CD14-positive monocyte (primary cell): ENCODE measurements at regions not wholly inside any gene's neighbourhood (a gene's known extent, or its start where the extent isn't known, plus 50 kb on each side); places are given as distances from the start of the nearest gene placed in this dataset.

Experiments
- DNase-seq, 3 donors: peaks; one replicate each; pipeline ENCODE4 v3.0.0-alpha.2; 2011 to 2022
- H2AFZ ChIP-seq: 2 replicates; pipeline ENCODE4 v1.6.0; 2012; ENCODE audit warnings: mild to moderate bottlenecking, low read depth, low read length, inconsistent platforms; ENCODE audit not compliant: insufficient read depth, poor library complexity, severe bottlenecking
- H3K27ac ChIP-seq, 2 donors: 1 replicate in 1 of 2; 2 replicates in 1 of 2; pipeline ENCODE4 v1.5.1; 2012 to 2013; ENCODE audit warnings: low read length in 2 of 2, control low read depth in 1 of 2, inconsistent platforms in 1 of 2, low read depth in 1 of 2, mild to moderate bottlenecking in 1 of 2
- H3K27me3 ChIP-seq, 2 donors: one replicate each; pipeline versions ENCODE4 v1.6.0 to v1.6.1; 2011 to 2013; ENCODE audit warnings: low read length in 2 of 2; ENCODE audit not compliant: control insufficient read depth in 2 of 2, insufficient read depth in 2 of 2
- H3K36me3 ChIP-seq, 2 donors: replicated peaks in 1 of 2; 1 replicate in 1 of 2; 2 replicates in 1 of 2; pipeline versions ENCODE4 v1.5.1 to v1.6.1; 2012 to 2013; ENCODE audit warnings: low read length in 2 of 2, control low read depth in 1 of 2, inconsistent platforms in 1 of 2, mild to moderate bottlenecking in 1 of 2; ENCODE audit not compliant: insufficient read depth in 2 of 2, control insufficient read depth in 1 of 2
- H3K4me1 ChIP-seq, 2 donors: 1 replicate in 1 of 2; 2 replicates in 1 of 2; pipeline versions ENCODE4 v1.5.1 to v1.6.1; 2012 to 2013; ENCODE audit warnings: low read length in 2 of 2, control low read depth in 1 of 2, inconsistent platforms in 1 of 2, mild to moderate bottlenecking in 1 of 2, moderate library complexity in 1 of 2; ENCODE audit not compliant: insufficient read depth in 2 of 2, control insufficient read depth in 1 of 2
- H3K4me2 ChIP-seq: replicated peaks from 2 replicates; pipeline ENCODE3; 2012; ENCODE audit warnings: low read length, moderate library complexity, mild to moderate bottlenecking; ENCODE audit not compliant: poor library complexity, severe bottlenecking; ENCODE audit errors: extremely low read depth
- H3K4me3 ChIP-seq, 3 experiments: fragments of 200-600 bp in 1 of 3; sonication (generic) in 1 of 3; replicated peaks in 1 of 3; 1 replicate in 2 of 3; 2 replicates in 1 of 3; pipeline ENCODE4 v1.5.1; 2011 to 2013; ENCODE audit warnings: low read length in 3 of 3, mild to moderate bottlenecking in 3 of 3, control low read depth in 2 of 3, low read depth in 2 of 3, inconsistent platforms in 1 of 3, moderate library complexity in 1 of 3
- H3K79me2 ChIP-seq: 2 replicates; pipeline ENCODE4 v1.6.0; 2012; ENCODE audit warnings: mild to moderate bottlenecking, control low read depth, inconsistent platforms, low read length, moderate library complexity; ENCODE audit not compliant: insufficient read depth
- H3K9ac ChIP-seq: 2 replicates; pipeline ENCODE4 v1.6.0; 2017; ENCODE audit warnings: low read length, mild to moderate bottlenecking; ENCODE audit not compliant: insufficient read depth, poor library complexity, severe bottlenecking
- H3K9me3 ChIP-seq, 2 donors: replicated peaks in 1 of 2; 1 replicate in 1 of 2; 2 replicates in 1 of 2; pipeline versions ENCODE4 v1.5.1 to v1.6.1; 2012 to 2013; ENCODE audit warnings: low read length in 2 of 2, control low read depth in 1 of 2; ENCODE audit not compliant: control insufficient read depth in 1 of 2, insufficient read depth in 1 of 2
- H4K20me1 ChIP-seq: 2 replicates; pipeline ENCODE4 v1.6.0; 2012; ENCODE audit warnings: mild to moderate bottlenecking, low read length, control low read depth, moderate library complexity; ENCODE audit not compliant: insufficient read depth
- H3K27ac Mint-ChIP-seq, 7 donors: one replicate each; pipeline ENCODE4 v1.8.0; 2020; ENCODE audit warnings: mild to moderate bottlenecking in 7 of 7, mixed read lengths in 7 of 7, moderate library complexity in 6 of 7, inconsistent platforms in 2 of 7
- H3K27me3 Mint-ChIP-seq, 3 donors: one replicate each; pipeline ENCODE4 v1.8.0; 2021 to 2022; ENCODE audit warnings: low read depth in 3 of 3, mild to moderate bottlenecking in 3 of 3, mixed read lengths in 3 of 3, moderate library complexity in 3 of 3, inconsistent platforms in 1 of 3
- H3K36me3 Mint-ChIP-seq, 2 donors: one replicate each; pipeline ENCODE4 v1.8.0; 2020; ENCODE audit warnings: mixed read lengths in 2 of 2, inconsistent platforms in 1 of 2, mild to moderate bottlenecking in 1 of 2
- H3K4me1 Mint-ChIP-seq: one replicate; pipeline ENCODE4 v1.8.0; 2020; ENCODE audit warnings: mild to moderate bottlenecking, mixed read lengths
- H3K4me3 Mint-ChIP-seq, 2 donors: one replicate each; pipeline ENCODE4 v1.8.0; 2020; ENCODE audit warnings: mild to moderate bottlenecking in 2 of 2, mixed read lengths in 2 of 2, moderate library complexity in 1 of 2
- H3K9me3 Mint-ChIP-seq, 7 donors: one replicate each; pipeline ENCODE4 v1.8.0; 2020 to 2022; ENCODE audit warnings: mixed read lengths in 7 of 7, mild to moderate bottlenecking in 6 of 7, moderate library complexity in 6 of 7, inconsistent platforms in 2 of 7
- CTCF ChIP-seq: fragments of 200-600 bp; IDR thresholded peaks from one replicate; pipeline ENCODE4 v1.8.0; 2022; ENCODE audit warnings: antibody characterized with exemption, mild to moderate bottlenecking
- WGBS: methylation state at CpG from one replicate; pipeline ENCODE4 v1.1.5; 2013; ENCODE audit warnings: missing lambda C conversion rate; ENCODE audit not compliant: insufficient coverage; 5-methylcytosine and 5-hydroxymethylcytosine counted together
- intact Hi-C, 2 donors: fragments of 100-400 bp; cut with micrococcal nuclease; formaldehyde crosslinking; loops; one replicate each; pipeline versions ENCODE4 v1.15.0 to v1.15.1; 2023

- H3K9ac ChIP-seq: no peak overlapping the region
- no peaks in the 10 kb centered on the region for H3K4me1 Mint-ChIP-seq
- peaks cover 4 to 11% (median 6%) of the 10 kb centered on the region in 7 donors for H3K9me3 Mint-ChIP-seq
- H3K27ac ChIP-seq: no peak overlapping the region
- no peaks in the 10 kb centered on the region for H3K27me3 ChIP-seq
- no peak overlapping the region for H3K4me3 ChIP-seq
- no peaks in the 10 kb centered on the region for H3K36me3 Mint-ChIP-seq
- TF ChIP-seq CTCF: no peak
- H4K20me1 ChIP-seq: no peaks in the 10 kb centered on the region
- no peaks in the 10 kb centered on the region for H3K36me3 ChIP-seq
- H3K9me3 ChIP-seq: no peaks in the 10 kb centered on the region
- no peak overlapping the region for H3K4me2 ChIP-seq
- no peak overlapping the region for H3K27ac Mint-ChIP-seq
- no peaks in the 10 kb centered on the region for H3K4me1 ChIP-seq
- H3K4me3 Mint-ChIP-seq: no peak overlapping the region
- H3K27me3 Mint-ChIP-seq: peaks cover 0 to 1% (median 0%) of the 10 kb centered on the region in 3 donors
- no peak overlapping the region for H2AFZ ChIP-seq
- 92% methylated on average over 2 of the region's 3 CpGs for WGBS
- DNase-seq: no peak
- no peaks in the 10 kb centered on the region for H3K79me2 ChIP-seq
- intact Hi-C loops: no loop called here
Observed at GRCh38 chr16:59087641-59088040, 353.5 kb upstream of the GOT2 start.

GRCh38 chr16:59067205-59067604, 333.1 kb upstream of the GOT2 start:
- DNase-seq: peak; percentile 37 to 58 (median 40)
- Histone ChIP-seq H3K4me3 (peak overlapping the region in 1 of 3 experiments; percentile 39), H3K27ac (peak overlapping the region; percentile 9 to 65), H3K4me2 (peak overlapping the region; percentile 12), H3K4me1 (peaks cover 16 to 29% of the 10 kb centered on the region in 2 donors), H3K9ac (no peak overlapping the region), H2AFZ (no peak overlapping the region), H3K79me2 (no peaks in the 10 kb centered on the region), H3K9me3 (peaks cover 33 to 70% of the 10 kb centered on the region in 2 donors), H3K27me3 (no peaks in the 10 kb centered on the region), H4K20me1 (no peaks in the 10 kb centered on the region), H3K36me3 (no peaks in the 10 kb centered on the region)
- Mint-ChIP-seq H3K27ac (peak overlapping the region; percentile 75 to 92 (median 88)), H3K27me3 (peaks cover 0 to 4% (median 0%) of the 10 kb centered on the region in 3 donors), H3K36me3 (peaks cover 2 to 11% of the 10 kb centered on the region in 2 donors), H3K9me3 (peaks cover 26 to 62% (median 51%) of the 10 kb centered on the region in 7 donors), H3K4me3 (peak overlapping the region; percentile 24 to 69), H3K4me1 (peaks cover 32% of the 10 kb centered on the region)
- TF ChIP-seq CTCF: no peak
- WGBS: 0% methylated on average over 1 of the region's 1 CpG
- intact Hi-C loops: no loop called here
